H9 (cell line): ENCODE measurements at regions not wholly inside any gene's neighbourhood (a gene's known extent, or its start where the extent isn't known, plus 50 kb on each side); places are given as distances from the start of the nearest gene placed in this dataset.

Experiments
- DNase-seq: peaks from one replicate; pipeline ENCODE4 v3.0.0-alpha.2; 2017
- H2AFZ ChIP-seq: one replicate; pipeline ENCODE4 v1.6.1; 2013; ENCODE audit warnings: mild to moderate bottlenecking, low read length, control low read depth, moderate library complexity
- H2AK5ac ChIP-seq: 2 replicates; pipeline ENCODE4 v1.6.1; 2013; ENCODE audit warnings: low read length, control low read depth, mixed read lengths; ENCODE audit not compliant: insufficient read length
- H2BK120ac ChIP-seq: one replicate; pipeline ENCODE4 v1.6.1; 2013; ENCODE audit warnings: low read depth, mild to moderate bottlenecking, low read length, control low read depth, inconsistent platforms; ENCODE audit not compliant: poor library complexity, severe bottlenecking
- H2BK12ac ChIP-seq: 2 replicates; pipeline ENCODE4 v1.6.1; 2013; ENCODE audit warnings: low read length, control low read depth, mixed read lengths, low read depth; ENCODE audit not compliant: insufficient read length
- H2BK15ac ChIP-seq: 2 replicates; pipeline ENCODE4 v1.6.1; 2013; ENCODE audit warnings: low read depth, low read length, control low read depth
- H2BK20ac ChIP-seq: one replicate; pipeline ENCODE4 v1.6.1; 2013; ENCODE audit warnings: low read depth, mild to moderate bottlenecking, low read length, control low read depth, inconsistent platforms; ENCODE audit not compliant: poor library complexity, severe bottlenecking
- H2BK5ac ChIP-seq: 2 replicates; pipeline ENCODE4 v1.6.1; 2013; ENCODE audit warnings: low read length, control low read depth, mixed read lengths; ENCODE audit not compliant: insufficient read length
- H3K14ac ChIP-seq: 2 replicates; pipeline ENCODE4 v1.6.1; 2013; ENCODE audit warnings: low read length, control low read depth; ENCODE audit not compliant: insufficient read depth
- H3K18ac ChIP-seq: 2 replicates; pipeline ENCODE4 v1.6.1; 2013; ENCODE audit warnings: low read depth, mild to moderate bottlenecking, mixed read lengths, low read length, control low read depth; ENCODE audit not compliant: insufficient read length
- H3K23ac ChIP-seq: 2 replicates; pipeline ENCODE4 v1.6.1; 2013; ENCODE audit warnings: low read length, control low read depth, mixed read lengths, low read depth; ENCODE audit not compliant: insufficient read length
- H3K23me2 ChIP-seq: 2 replicates; pipeline ENCODE4 v1.6.1; 2013; ENCODE audit warnings: low read depth, mild to moderate bottlenecking, mixed read lengths, low read length, control low read depth; ENCODE audit not compliant: insufficient read length, poor library complexity, severe bottlenecking
- H3K27ac ChIP-seq: 2 replicates; pipeline ENCODE4 v1.5.1; 2013; ENCODE audit warnings: low read length, control low read depth, mixed read lengths, low read depth; ENCODE audit not compliant: insufficient read length
- H3K27me3 ChIP-seq: 2 replicates; pipeline ENCODE4 v1.6.1; 2013; ENCODE audit warnings: low read length, control low read depth, inconsistent platforms; ENCODE audit not compliant: insufficient read depth
- H3K4ac ChIP-seq: 2 replicates; pipeline ENCODE4 v1.6.1; 2013; ENCODE audit warnings: low read depth, mild to moderate bottlenecking, control low read depth, inconsistent platforms, low read length, moderate library complexity
- H3K4me1 ChIP-seq: 2 replicates; pipeline ENCODE4 v1.6.1; 2013; ENCODE audit warnings: low read length, control low read depth, inconsistent platforms; ENCODE audit not compliant: insufficient read depth
- H3K4me2 ChIP-seq: 2 replicates; pipeline ENCODE4 v1.6.1; 2013; ENCODE audit warnings: low read length, control low read depth, mixed read lengths; ENCODE audit not compliant: insufficient read length, insufficient read depth
- H3K56ac ChIP-seq: 2 replicates; pipeline ENCODE4 v1.6.1; 2013; ENCODE audit warnings: low read depth, mild to moderate bottlenecking, mixed read lengths, low read length, control low read depth; ENCODE audit not compliant: insufficient read length
- H3K79me1 ChIP-seq: 2 replicates; pipeline ENCODE4 v1.6.1; 2013; ENCODE audit warnings: low read depth, mild to moderate bottlenecking, moderate library complexity, low read length, control low read depth, inconsistent platforms; ENCODE audit not compliant: insufficient read depth, poor library complexity, severe bottlenecking
- H3K79me2 ChIP-seq: 2 replicates; pipeline ENCODE4 v1.6.1; 2013; ENCODE audit warnings: low read length, control low read depth, inconsistent platforms; ENCODE audit not compliant: insufficient read depth
- H3K9ac ChIP-seq: 2 replicates; pipeline ENCODE4 v1.6.1; 2013; ENCODE audit warnings: low read length, control low read depth, mixed read lengths; ENCODE audit not compliant: insufficient read length; ENCODE audit errors: extremely low read depth
- H3K9me3 ChIP-seq: one replicate; pipeline ENCODE4 v1.6.1; 2013; ENCODE audit warnings: low read depth, low read length, inconsistent platforms; ENCODE audit not compliant: control insufficient read depth
- H3T11ph ChIP-seq: one replicate; pipeline ENCODE4 v1.6.1; 2013; ENCODE audit warnings: mild to moderate bottlenecking, low read length, control low read depth, inconsistent platforms
- H4K20me1 ChIP-seq: one replicate; pipeline ENCODE4 v1.6.1; 2013; ENCODE audit not compliant: control insufficient read depth, insufficient read length, insufficient read depth
- H4K5ac ChIP-seq: 2 replicates; pipeline ENCODE4 v1.6.1; 2013; ENCODE audit warnings: low read depth, mild to moderate bottlenecking, mixed read lengths, low read length, control low read depth; ENCODE audit not compliant: insufficient read length
- H4K8ac ChIP-seq: replicated peaks from 2 replicates; pipeline ENCODE4 v1.6.1; 2013; ENCODE audit warnings: low read length, control low read depth, mixed read lengths, low read depth; ENCODE audit not compliant: insufficient read length
- H4K91ac ChIP-seq: 2 replicates; pipeline ENCODE4 v1.6.1; 2013; ENCODE audit warnings: low read depth, mild to moderate bottlenecking, moderate library complexity, mixed read lengths, low read length, control low read depth; ENCODE audit not compliant: insufficient read length
- H3K27ac Mint-ChIP-seq, 3 experiments: 2 replicates in 2 of 3; 3 replicates in 1 of 3; pipeline ENCODE4 v1.8.0; 2020 to 2021; ENCODE audit warnings: mixed read lengths in 3 of 3, mild to moderate bottlenecking in 1 of 3, moderate library complexity in 1 of 3
- H3K27me3 Mint-ChIP-seq: 2 replicates; pipeline ENCODE4 v1.8.0; 2021; ENCODE audit warnings: low read depth, mild to moderate bottlenecking, moderate library complexity, mixed read lengths
- H3K36me3 Mint-ChIP-seq, 3 experiments: 2 replicates in 2 of 3; 3 replicates in 1 of 3; pipeline ENCODE4 v1.8.0; 2020 to 2021; ENCODE audit warnings: low read depth in 3 of 3, mixed read lengths in 3 of 3; ENCODE audit not compliant: insufficient read depth in 1 of 3
- H3K4me1 Mint-ChIP-seq, 2 experiments: 2 replicates each; pipeline ENCODE4 v1.8.0; 2020; ENCODE audit warnings: mixed read lengths in 2 of 2
- H3K4me3 Mint-ChIP-seq, 2 experiments: 2 replicates in 1 of 2; 3 replicates in 1 of 2; pipeline ENCODE4 v1.8.0; 2020 to 2021; ENCODE audit warnings: mild to moderate bottlenecking in 2 of 2, mixed read lengths in 2 of 2, moderate library complexity in 1 of 2
- H3K9me3 Mint-ChIP-seq, 2 experiments: 2 replicates in 1 of 2; 3 replicates in 1 of 2; pipeline ENCODE4 v1.8.0; 2020; ENCODE audit warnings: mild to moderate bottlenecking in 2 of 2, mixed read lengths in 2 of 2, moderate library complexity in 1 of 2
- WGBS: extraction: QIAGEN DNeasy Blood & Tissue Kit; methylation state at CpG from one replicate; pipeline ENCODE4 v1.1.7; 2013; ENCODE audit warnings: missing lambda C conversion rate, low lambda C conversion rate, mixed read lengths; ENCODE audit not compliant: insufficient read length; ENCODE audit errors: extremely low coverage; 5-methylcytosine and 5-hydroxymethylcytosine counted together
- TF ChIP-seq, protein P1 (sequence below): fragments of 200-600 bp; sonication (generic); conservative IDR thresholded peaks from 3 replicates; pipeline ENCODE4 v1.8.0; 2021; ENCODE audit warnings: antibody characterized with exemption, mild to moderate bottlenecking

GRCh38 chr7:37510043-37510634, 61.5 kb upstream of the ELMO1 start:
- Histone ChIP-seq H3K79me1 (no peaks in the 10 kb centered on the region), H2BK15ac (no peak overlapping the region), H2BK120ac (no peak overlapping the region), H3K23ac (no peak overlapping the region), H4K8ac (no peak overlapping the region), H3K56ac (no peak overlapping the region), H2AK5ac (no peak overlapping the region), H3K79me2 (no peaks in the 10 kb centered on the region), H4K91ac (no peak overlapping the region), H4K5ac (no peak overlapping the region), H2BK20ac (no peak overlapping the region), H4K20me1 (no peaks in the 10 kb centered on the region), H2BK5ac (no peak overlapping the region), H2AFZ (no peak overlapping the region), H3K14ac (no peak overlapping the region), H3K4me1 (no peaks in the 10 kb centered on the region), H2BK12ac (no peak overlapping the region), H3K23me2 (no peaks in the 10 kb centered on the region), H3K4ac (no peak overlapping the region), H3K27ac (no peak overlapping the region), H3K9ac (no peak overlapping the region), H3K18ac (no peak overlapping the region), H3T11ph (no peak overlapping the region), H3K4me2 (no peak overlapping the region), H3K27me3 (no peaks in the 10 kb centered on the region), H3K9me3 (no peaks in the 10 kb centered on the region)
- no peak for DNase-seq
- TF ChIP-seq, protein P1, sequence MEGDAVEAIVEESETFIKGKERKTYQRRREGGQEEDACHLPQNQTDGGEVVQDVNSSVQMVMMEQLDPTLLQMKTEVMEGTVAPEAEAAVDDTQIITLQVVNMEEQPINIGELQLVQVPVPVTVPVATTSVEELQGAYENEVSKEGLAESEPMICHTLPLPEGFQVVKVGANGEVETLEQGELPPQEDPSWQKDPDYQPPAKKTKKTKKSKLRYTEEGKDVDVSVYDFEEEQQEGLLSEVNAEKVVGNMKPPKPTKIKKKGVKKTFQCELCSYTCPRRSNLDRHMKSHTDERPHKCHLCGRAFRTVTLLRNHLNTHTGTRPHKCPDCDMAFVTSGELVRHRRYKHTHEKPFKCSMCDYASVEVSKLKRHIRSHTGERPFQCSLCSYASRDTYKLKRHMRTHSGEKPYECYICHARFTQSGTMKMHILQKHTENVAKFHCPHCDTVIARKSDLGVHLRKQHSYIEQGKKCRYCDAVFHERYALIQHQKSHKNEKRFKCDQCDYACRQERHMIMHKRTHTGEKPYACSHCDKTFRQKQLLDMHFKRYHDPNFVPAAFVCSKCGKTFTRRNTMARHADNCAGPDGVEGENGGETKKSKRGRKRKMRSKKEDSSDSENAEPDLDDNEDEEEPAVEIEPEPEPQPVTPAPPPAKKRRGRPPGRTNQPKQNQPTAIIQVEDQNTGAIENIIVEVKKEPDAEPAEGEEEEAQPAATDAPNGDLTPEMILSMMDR: peak; percentile 89
- H3K27me3 Mint-ChIP-seq: no peaks in the 10 kb centered on the region
- no peaks in the 10 kb centered on the region for H3K9me3 Mint-ChIP-seq
- H3K27ac Mint-ChIP-seq: no peak overlapping the region
- no peaks in the 10 kb centered on the region for H3K36me3 Mint-ChIP-seq
- no CpG with 5 or more reads among the region's 3 CpGs for WGBS
- no peak overlapping the region for H3K4me3 Mint-ChIP-seq
- H3K4me1 Mint-ChIP-seq: peaks cover 3 to 8% of the 10 kb centered on the region in 2 experiments
